WERI-Rb-1 (cell line): ENCODE measurements at regions not wholly inside any gene's neighbourhood (a gene's known extent, or its start where the extent isn't known, plus 50 kb on each side); places are given as distances from the start of the nearest gene placed in this dataset.

Experiments used
- DNase-seq: peaks from one replicate; pipeline ENCODE4 v3.0.0-alpha.2; 2020
- H3K27ac ChIP-seq: fragments of 250-450 bp; sonication (Bioruptor Pico); 2 replicates; pipeline ENCODE4 v1.5.1; 2020; ENCODE audit warnings: mild to moderate bottlenecking, moderate library complexity
- H3K27me3 ChIP-seq: fragments of 250-450 bp; sonication (Bioruptor Pico); 2 replicates; pipeline ENCODE4 v1.5.1; 2021; ENCODE audit warnings: mild to moderate bottlenecking, low read depth, moderate library complexity; ENCODE audit not compliant: insufficient read depth, severe bottlenecking
- H3K36me3 ChIP-seq: fragments of 250-450 bp; sonication (Bioruptor Pico); 2 replicates; pipeline ENCODE4 v1.5.1; 2020; ENCODE audit warnings: mild to moderate bottlenecking, moderate library complexity
- H3K4me3 ChIP-seq: 2 replicates; pipeline ENCODE4 v1.5.1; 2011; ENCODE audit warnings: low read depth, mild to moderate bottlenecking, control low read depth, low read length
- H3K9me3 ChIP-seq: fragments of 250-450 bp; sonication (Bioruptor Pico); 2 replicates; pipeline ENCODE4 v1.5.1; 2021; ENCODE audit warnings: mild to moderate bottlenecking, moderate library complexity; ENCODE audit not compliant: severe bottlenecking
- TF ChIP-seq, protein P1 (sequence below): IDR thresholded peaks from 2 replicates; pipeline ENCODE4 v1.5.1; 2011; ENCODE audit warnings: low read depth, mild to moderate bottlenecking, control low read depth, inconsistent platforms, low read length

DNA sequence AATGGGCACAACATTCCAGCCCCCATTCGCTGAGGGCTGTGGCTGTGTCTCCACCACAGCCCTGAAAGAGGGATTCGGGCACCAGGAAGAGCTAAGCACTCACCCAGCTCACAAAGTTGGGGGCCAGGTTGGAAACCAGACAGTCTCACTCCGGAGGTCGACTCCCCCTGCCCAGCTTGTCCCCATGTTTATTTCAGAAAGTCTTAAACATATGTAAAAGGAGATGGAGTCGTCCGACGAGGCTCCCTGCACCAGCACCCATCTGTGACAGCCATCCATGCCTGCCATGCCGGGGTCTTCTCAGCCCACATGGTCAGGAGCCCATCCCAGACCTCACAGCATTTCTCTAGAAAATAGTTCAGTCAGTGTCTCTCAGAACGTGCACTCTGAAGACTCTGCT lies 63.6 kb upstream of the STX16 start:
- H3K4me3 ChIP-seq: no peak overlapping the region
- TF ChIP-seq, protein P1, sequence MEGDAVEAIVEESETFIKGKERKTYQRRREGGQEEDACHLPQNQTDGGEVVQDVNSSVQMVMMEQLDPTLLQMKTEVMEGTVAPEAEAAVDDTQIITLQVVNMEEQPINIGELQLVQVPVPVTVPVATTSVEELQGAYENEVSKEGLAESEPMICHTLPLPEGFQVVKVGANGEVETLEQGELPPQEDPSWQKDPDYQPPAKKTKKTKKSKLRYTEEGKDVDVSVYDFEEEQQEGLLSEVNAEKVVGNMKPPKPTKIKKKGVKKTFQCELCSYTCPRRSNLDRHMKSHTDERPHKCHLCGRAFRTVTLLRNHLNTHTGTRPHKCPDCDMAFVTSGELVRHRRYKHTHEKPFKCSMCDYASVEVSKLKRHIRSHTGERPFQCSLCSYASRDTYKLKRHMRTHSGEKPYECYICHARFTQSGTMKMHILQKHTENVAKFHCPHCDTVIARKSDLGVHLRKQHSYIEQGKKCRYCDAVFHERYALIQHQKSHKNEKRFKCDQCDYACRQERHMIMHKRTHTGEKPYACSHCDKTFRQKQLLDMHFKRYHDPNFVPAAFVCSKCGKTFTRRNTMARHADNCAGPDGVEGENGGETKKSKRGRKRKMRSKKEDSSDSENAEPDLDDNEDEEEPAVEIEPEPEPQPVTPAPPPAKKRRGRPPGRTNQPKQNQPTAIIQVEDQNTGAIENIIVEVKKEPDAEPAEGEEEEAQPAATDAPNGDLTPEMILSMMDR: no peak
- no peaks in the 10 kb centered on the region for H3K27me3 ChIP-seq
- H3K9me3 ChIP-seq: peaks cover under 1% of the 10 kb centered on the region
- no peak for DNase-seq
- H3K27ac ChIP-seq: no peak overlapping the region
- no peaks in the 10 kb centered on the region for H3K36me3 ChIP-seq

DNA sequence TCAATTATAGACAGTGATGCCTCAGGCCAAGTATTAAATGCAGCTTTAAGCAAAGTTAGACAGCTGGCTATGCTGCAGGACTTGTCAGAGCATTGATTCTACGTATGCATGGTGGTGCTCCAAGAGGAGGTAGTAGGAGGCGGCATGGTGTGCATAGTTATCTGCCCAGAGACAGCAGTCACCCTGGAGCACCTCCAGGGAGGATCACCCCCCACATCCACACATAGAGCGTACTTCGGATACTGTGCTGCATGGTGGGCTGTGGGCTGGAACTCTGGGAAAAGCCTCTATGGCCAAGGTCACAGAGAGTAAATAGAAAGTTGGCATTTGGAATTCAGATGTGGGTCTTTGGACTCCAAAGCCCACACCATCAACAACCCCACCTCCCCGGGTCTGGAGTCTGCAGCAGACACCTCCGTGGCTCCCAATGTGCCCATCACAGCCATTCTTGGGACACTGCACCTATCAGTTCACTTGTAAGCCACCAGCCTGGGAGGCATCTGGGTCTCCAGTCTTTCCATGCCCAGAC lies 64.5 kb upstream of the STX16 start:
- TF ChIP-seq, protein P1: no peak
- DNase-seq: no peak
- Histone ChIP-seq H3K36me3 (no peaks in the 10 kb centered on the region), H3K27me3 (no peaks in the 10 kb centered on the region), H3K4me3 (no peak overlapping the region), H3K9me3 (peaks cover 6% of the 10 kb centered on the region), H3K27ac (no peak overlapping the region)

GRCh38 chr20:58585753-58586540 lies 65.1 kb upstream of the STX16 start:
- Histone ChIP-seq H3K4me3 (no peak overlapping the region), H3K36me3 (no peaks in the 10 kb centered on the region), H3K27me3 (no peaks in the 10 kb centered on the region), H3K9me3 (peaks cover 6% of the 10 kb centered on the region), H3K27ac (no peak overlapping the region)
- TF ChIP-seq, protein P1: no peak
- no peak for DNase-seq

DNA sequence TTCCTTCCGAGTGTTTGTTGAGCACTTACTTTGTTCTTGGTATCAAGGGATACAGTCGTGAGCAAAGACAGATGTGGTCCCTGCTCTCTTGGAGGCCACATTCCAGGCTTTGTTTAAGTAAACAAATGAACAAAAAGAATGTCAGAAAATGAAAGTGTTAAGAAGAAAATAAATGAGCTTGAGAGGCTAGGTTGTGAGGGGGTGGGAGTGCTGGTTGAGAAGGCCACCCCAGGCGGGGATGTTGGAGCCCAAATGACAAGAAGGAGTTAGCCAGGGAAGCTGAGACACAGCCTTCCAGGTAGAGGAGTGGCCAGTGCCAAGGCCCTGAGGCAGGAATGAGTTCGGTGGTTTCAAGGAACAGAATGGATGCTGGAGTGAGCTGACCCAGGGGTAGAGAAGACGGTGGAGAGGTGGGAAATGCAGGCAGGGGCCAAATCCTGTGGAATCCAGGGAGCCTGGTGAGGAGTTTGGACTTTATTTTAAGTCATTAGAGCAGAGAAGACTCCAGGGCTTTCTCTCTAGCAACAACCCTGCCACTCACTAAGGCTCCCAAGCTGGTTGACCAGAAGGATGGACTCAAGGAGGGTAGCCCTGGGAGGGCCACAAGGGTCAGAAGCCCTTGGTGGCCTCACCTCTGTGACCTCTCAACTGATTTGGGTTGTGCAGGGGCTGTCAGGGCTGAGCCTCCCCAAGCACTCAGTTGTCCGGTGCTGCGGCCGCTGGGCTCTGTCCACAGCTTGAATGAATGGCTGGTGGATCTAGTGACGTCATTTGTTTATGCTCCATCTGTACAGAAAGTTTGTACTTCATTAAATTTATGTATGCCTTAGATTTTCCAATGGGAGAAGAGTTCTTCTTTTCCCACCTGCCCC lies 66.0 kb upstream of the STX16 start:
- Histone ChIP-seq H3K36me3 (no peaks in the 10 kb centered on the region), H3K9me3 (peaks cover 6% of the 10 kb centered on the region), H3K27ac (no peak overlapping the region), H3K4me3 (no peak overlapping the region), H3K27me3 (no peaks in the 10 kb centered on the region)
- TF ChIP-seq, protein P1: no peak
- DNase-seq: no peak

DNA sequence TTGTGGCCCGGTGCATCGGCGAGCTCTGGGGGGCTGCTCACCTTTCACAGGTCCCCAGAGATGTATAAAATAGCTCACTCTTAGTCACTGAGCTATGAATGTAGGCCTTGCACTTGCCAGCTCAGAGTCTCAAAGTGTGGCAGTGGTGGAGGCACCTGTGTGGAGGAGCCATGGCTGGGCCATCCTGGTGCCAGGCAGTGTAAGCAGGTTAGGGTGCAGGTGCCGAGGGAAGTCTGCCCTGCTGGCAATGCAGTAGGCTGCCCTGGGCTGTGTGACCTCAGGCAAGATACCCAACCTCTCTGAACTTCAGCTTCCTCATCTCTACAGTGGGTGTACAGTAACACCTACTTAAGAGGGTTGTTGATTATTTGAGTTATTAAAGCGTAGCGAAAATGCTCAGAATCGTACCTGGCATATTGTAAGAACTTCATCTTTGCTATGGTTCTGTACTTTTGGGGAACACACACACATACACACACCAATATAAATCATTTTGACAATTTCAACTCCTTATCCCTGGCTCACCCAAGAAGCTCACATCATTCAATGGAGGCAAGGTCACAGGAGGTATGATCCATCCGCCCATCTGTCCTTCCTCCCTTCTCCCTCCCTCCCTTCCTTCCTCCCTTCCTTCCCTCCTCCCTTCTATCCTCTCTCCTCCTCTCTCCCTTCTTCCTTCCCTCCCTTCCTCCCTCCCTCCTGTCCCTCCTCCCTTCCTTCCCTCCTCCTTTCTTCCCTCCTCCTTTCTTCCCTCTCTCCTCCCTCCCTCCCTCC lies 66.8 kb upstream of the STX16 start:
- Histone ChIP-seq H3K27me3 (no peaks in the 10 kb centered on the region), H3K9me3 (peaks cover 7% of the 10 kb centered on the region), H3K4me3 (no peak overlapping the region), H3K27ac (no peak overlapping the region), H3K36me3 (no peaks in the 10 kb centered on the region)
- DNase-seq: no peak
- TF ChIP-seq, protein P1: no peak
